NCI-H2107 (cell line): ENCODE measurements at regions not wholly inside any gene's neighbourhood (a gene's known extent, or its start where the extent isn't known, plus 50 kb on each side); places are given as distances from the start of the nearest gene placed in this dataset.

ENCODE experiments used
- DNase-seq: peaks from one replicate; lab custom pipeline; 2025; lab: John Stamatoyannopoulos, UW

DNA sequence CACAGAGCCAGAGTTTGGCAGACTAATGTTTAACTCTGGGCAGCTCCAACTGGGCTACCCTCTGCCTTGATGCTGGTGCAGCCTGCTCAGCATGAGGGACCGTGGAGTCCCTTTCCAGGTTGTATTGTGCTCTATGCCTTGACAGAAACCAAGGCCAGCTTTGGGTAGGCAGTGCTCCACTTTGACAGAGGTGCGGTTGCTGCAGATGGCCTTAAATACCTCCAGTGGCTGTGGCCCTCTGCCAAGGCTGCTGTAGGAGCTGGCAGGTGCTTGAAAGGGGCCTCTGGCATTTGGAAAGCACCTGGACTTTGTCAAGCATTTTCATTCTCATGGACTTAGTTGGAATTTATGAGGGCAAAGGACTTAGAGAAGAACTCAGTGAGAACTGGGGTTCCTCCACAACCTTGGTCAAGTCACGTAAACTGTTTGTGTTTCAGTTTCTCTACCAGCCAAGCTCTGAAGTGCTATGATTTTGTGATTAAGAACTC lies 249.7 kb upstream of the ZNF462 start:
- DNase-seq: no peak

DNA sequence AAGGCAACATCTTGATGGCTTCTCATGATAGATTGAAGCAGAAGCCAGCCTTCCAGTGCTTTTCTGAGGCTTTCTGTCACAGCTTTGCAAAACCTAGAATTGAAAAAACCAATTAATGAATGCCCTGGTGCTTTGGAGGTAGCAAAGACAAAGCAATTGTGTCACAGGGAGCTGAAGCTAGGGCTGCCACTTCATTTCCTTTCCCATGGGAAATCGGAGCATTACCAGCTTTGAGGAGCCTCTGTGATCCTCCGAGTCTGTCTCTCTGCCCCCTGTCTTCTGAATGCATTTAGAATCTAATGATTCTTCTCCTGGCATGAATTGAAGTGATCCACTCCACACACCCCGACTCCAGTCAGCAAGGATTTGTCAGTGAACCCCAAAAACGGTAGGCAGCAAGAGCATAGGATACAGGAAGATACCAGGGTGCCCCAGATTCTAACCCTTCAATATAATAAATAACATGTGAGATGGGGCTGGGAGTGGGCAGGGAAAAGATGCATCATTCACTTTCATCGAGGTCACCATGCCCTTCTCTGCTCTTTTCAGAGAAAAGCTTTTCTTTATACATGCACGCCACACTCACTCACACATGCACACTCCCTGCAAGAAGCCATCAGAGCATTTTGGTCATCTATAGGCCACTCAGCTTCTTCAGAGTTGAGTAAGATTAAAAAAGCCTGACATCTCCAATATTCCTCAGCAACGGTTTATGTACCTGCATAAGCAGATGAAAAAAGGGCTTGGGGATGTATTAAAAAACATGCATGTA lies 247.7 kb upstream of the ZNF462 start:
- no peak for DNase-seq

DNA sequence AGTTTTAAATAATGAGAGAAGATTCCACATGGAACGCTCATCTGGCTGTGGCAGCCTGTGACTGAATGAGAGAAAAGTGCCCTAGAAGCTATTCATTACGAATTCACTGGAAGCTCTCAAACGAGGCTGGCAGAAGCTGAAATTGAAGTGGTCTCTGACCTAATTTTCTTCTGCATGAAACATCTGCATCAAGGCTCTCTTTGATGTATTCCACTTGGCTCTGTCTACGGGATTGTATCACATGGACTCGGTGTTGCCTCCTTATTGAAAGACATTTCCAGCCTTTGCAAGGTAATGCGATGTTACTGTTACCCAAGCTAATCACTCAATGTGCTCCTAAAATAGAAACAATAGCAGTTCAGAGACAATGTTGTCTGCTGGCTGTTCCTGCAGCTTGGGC lies 246.9 kb upstream of the ZNF462 start:
- no peak for DNase-seq

DNA sequence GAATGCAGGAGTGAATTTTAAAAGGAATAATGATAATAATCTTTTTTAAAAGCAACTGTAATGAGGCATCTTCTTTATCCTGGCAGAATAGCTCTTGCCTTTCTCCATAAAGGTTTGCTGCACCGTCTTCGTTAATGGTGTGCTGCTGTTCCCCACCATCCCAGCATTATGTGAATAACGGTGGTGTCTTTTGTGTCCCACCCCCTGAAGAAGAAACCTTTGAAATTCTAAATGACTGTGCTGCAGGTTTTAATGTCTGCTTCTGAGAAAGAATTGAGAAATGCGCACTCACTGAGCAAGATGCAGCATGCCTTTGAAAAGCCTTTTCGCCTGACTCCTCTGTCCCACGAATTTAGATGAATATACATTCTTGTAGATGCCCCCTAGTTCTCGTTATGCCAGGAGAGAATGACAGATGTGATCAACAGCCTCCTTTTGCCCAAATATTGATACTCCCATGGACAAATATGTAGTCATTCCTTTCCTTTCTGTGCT lies 246.1 kb upstream of the ZNF462 start:
- no peak for DNase-seq

DNA sequence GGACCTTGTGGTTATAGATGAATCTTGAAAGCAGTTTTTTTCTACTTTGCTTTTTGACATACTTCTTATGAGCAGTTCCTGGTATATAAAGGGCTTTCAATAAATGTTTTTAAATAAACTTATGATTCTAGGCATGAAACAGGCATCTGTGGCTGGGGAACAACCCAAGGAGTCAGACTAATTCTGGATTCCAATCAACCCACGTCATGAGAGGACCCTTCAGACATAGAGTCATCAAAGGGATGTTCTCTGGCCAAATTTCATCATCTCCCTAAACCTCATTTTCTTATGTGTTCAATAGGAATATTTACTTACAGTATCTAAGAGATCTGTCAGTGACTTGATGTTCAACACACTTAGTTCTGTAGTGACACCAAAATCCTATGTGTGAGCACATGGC lies 243.8 kb upstream of the ZNF462 start:
- no peak for DNase-seq

DNA sequence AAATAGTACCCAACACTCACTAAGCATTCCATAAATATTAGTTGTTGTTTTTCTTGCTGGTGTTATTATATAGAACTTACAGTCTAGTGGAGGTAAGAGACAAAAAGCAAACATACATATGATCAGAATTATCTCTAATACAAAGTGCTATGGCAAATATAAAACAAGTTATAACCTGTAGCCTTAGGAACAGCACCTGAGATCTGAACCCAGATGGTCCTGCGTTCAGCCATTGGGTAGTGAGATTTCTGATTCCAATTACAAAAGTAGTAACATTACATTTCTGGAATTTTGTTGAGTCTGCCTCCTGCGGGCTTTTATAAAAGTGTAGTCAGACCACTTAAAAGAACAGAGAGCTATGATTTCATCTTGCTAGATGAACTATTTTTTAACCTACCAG lies 242.9 kb upstream of the ZNF462 start:
- DNase-seq: no peak

DNA sequence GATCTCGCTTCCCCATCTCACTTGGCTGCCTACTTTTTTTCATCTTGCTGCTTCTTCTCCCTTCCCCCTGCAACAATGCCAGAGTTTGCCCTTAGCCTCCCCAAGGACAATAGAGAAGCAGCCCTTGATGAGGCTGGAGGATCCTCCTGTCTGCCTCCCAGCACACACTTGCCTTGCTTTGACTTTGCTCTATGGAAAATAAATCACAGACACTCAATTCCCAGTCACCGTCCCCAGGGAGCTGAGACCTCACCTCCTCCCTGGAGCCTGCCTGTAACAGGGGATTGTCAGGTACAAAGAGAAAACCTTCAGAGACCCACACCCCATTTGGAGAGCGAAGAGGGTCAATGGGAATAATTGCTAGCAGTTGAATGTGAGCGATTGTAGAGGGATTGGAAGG lies 242.1 kb upstream of the ZNF462 start:
- no peak for DNase-seq

DNA sequence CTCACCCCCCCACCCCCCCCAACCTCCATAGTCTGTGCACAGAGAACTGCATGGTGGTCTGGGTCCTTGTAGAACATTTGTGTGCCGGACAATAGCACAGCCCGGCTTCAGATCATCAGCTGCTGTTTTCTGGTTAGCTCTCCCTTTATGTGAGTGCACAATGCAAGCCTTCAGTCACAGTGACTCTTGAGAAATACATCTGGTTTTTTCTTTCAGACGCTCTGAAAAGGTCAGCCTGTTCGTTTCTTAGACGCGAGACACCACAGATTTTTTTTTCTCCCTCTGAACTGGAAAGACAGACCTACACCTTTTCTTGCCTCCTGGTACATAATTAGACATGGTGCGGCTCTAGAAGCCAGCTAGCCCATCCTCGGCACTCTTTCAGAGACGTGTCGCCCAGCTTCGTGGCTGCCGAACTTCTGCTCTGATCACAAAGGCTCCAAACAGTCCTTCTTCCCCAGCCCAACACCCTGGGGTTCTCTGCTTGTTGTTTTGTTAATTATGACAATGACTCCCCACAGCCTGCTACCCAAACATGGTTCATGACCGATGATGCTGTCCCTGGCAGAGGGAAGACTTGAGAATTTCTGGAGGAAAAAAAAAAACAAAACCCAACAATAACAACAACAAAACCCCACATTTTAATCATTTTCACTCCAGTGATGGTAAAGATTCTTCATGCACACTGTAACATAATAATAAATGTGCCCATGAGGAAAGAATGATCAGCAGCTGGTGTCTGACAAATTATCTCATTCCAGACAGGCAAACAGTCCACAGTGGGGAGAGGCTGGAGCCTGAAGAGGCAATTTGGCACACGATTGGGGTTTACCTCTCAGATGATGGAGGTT lies 241.4 kb upstream of the ZNF462 start:
- no peak for DNase-seq

DNA sequence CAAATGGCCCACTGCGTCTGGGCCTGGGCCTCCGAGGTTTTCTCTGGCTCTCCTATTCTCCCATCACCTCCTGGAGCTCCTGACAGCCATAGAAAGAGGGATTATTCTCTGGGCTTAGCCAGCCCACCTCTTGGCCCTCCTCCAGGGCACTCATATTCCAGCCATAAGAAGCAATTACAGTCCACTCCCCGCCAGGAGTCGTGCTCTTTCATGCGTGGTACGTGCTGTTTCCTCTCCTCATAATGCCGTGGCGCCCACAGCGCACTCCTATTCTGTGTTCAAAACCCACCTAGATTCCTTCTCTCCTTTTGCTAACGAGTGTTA lies 240.8 kb upstream of the ZNF462 start:
- peak; percentile 19 for DNase-seq

DNA sequence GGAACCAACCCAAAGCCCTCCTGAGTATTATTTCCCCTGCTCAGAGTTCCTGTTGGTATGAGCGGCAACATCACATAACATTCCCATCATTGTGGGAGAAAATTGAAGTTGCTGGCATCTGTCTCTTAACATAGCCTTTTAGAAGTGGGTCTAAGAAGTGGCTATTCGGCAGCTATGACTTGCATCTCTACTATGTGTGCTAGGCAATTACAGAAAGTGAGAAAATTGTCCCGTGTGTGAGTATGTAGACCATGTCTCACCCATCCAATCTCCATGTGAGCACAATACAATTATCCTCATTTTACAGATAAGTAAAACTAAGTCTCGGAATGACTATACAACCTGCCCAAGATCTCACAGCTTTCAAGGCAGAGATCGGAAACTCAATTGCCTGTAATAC lies 239.4 kb upstream of the ZNF462 start:
- DNase-seq: no peak

DNA sequence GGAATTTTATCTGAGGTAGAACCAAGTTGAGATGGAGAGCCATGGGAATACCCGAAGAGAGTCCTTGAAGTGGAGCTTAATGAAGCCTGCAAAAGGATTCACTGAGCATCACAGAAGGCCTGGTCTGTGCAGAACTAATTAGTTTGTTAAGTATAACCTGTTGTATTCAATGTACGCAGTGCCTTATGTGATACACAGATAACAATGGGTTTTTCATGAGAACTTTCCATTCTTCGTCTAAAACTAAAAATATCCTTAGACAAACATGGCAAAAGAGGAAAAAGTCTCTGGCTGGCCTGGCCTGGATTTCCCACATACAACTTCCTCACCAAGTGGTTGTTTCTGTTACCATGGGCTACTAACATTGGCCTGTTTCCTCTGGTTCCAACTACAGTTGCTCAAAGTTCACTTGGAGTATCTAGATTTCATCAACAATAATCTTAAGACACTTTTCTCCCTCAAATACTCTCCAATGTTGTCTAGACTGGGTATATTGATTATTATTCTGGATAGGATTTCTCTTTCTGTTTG lies 237.6 kb upstream of the ZNF462 start:
- no peak for DNase-seq

DNA sequence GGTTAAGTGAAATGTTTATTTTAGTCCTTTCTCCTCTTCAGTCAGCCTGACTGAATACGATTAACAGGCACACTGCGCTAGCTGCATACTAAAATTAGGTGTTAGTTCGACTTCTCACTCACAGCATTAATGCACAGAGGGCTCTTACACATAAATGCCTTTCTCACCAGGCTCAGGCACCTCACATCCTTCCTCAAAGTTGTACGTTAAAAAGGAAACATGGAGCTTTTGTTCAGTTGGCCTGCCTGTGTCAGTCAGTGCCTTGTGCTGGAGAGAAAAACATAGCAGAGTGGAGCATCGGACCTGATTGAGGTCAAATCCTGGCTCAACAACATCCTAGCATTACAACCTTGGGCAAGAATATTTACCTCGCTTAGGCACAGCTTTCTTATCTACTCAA lies 236.0 kb upstream of the ZNF462 start:
- DNase-seq: no peak

DNA sequence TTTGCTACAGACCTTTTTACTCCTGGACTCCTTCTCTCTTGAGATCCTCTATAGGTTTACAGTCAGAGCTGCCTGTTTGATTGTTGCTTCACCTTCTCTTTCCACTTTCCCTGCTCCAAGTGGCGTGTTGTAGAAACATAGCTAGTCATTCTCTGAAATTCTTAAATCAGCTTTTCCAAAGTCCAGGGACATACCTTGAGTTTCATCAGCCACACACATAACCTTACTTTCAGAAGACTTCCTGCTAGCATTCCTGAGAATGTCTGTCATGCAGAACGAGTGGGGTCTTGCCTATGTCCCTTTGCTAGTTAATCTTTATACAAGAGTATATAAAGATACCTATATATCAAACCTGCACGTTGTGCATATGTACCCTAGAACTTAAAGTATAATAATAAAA lies 230.3 kb upstream of the ZNF462 start:
- no peak for DNase-seq

DNA sequence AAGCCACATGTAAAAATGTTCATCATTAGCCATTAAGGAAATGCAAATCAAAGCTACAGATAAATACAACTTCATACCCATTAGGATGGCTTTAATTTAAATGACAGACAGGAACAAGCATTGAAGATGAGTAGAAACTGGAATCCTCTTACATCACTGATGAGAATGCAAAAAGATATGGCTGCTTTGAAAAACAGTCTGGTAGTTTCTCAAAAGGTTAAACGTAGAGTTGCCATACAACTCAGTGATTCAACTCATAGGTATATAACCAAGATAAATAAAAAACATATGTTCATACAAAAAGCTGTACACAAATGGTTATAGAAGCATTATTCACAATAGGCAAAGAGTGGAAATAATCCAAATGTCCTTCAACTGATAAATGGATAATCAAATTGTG lies 228.8 kb upstream of the ZNF462 start:
- DNase-seq: no peak

DNA sequence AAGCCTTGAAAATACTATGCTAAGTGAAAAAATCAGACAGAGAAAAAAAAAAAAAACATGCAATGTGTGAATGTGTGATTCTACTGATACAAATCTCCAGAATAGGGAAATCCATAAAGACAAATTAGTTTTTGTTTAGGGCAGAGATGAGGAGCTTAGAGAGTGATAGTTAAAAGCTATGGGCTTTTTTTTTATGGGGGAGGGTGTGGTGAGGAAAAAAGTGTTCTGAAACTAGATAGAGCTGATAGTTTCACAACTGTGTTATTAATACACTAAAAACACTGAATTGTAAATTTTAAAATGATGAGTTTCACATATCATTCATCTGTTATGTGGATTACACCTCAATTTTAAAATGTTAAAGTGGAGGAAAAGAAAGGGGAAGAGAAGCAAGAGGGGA lies 228.3 kb upstream of the ZNF462 start:
- no peak for DNase-seq

DNA sequence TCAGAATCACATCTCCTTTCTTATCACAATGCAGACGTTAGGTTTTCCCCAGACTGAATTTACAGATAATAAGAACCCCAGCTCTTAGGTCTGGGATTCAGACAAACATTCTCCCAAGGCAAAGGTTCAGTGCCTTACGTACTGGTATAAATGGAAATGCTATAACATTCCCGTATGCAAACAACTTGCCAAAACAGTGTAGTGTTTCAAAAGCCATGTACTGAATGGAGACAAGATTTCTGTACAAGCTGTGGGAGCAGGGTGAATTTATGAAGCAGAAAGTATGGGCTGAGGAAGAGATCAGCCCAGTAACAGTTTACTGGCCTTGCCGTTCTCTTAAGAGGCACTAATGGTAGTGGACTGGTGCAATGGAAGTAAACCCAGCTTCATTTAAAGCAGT lies 225.5 kb upstream of the ZNF462 start:
- DNase-seq: no peak

DNA sequence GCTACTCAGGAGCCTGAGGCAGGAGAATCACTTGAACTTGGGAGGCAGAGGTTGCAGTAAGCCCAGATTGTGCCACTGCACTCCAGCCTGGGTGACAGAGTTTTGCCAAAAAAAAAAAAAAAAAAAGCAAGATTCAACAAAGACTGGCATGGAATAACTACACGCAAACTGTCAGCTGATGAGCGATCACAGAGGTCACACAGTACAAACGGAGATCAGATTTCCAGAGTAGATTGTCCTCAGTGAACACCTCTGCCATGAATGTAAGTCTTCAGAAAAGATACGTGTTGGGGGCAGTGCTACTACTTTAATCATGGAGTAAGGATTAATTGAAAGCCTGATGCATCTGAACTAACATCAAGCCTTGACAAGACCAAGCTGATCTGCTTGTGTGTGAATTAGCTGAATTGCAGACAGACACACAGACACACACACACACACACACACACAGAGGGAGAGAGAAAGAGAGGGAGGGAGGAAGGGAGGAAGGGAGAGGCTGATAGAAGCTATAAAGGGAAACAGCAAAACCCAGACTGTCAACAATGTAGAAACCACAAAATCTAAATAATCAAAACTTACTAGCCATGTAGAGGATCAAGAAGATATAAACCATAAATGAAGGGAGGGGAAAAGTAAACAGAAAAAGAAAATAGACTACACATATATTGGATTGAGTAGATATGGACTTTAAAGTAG lies 222.9 kb upstream of the ZNF462 start:
- DNase-seq: no peak

DNA sequence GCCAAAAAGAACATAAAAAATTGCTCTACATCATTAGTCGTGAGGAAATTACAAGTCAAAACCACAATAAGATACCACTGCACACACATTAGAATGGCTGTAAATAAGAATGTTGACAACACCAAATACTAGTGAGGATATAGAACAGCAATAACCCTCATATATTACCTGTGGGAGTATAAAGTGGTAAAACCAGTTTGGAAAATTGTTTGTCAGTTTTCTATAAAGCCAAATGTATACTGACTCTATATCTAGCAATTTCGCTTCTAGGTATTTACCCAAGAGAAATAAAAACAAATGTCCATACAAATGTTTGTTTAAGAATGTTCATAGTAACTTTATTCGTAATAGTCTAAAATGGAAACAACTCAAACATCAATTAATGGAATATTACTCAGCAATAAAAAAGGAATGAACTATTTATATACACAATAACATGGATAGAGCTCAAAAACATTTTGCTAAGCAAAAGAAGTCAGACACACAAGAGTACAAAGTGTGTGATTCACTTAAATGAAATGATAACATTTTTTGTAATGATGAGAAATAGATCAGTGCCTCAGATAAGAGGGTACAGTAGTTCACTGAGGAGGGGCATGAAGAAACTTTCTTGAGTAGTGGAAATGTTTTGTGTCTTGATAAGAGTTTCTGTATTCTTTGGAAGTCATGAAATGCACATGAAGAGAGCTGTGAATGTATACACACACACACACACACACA lies 219.6 kb upstream of the ZNF462 start:
- DNase-seq: no peak

DNA sequence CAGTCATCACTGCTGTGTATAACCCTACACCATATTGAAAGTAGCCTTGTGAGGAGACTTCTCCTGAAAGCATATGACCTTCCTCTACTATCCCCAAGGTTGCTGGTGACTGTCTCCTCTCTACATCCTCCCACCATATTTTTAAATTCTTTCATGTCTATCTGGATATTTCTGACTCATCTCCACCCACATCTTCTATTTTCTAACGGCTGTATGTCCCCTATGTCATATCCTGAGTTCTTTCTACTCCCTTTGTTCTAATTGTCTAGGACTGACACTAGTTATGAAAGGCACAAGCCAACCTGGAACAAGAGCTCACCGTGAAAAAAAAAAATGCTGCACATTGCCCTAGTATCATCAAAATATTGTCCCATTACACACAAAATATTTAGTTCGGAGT lies 218.3 kb upstream of the ZNF462 start:
- no peak for DNase-seq

DNA sequence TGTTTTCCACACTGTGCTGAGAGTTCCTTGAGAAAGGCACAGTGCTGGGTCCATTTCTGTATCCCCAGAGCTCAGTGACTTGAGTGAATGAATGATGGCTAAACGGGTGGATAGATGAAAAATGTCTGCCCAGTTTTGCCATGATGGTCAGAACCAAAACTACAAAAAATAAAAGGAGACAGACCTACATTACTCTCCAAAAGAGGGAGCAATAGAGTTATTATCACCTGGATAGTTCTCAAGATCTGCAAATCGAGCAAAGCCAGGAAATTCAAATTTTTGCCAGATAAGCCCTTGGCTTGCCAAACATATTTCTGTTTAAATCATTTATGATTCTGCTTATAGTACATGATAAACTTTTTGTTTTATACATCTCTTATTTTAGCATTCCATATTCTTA lies 214.2 kb upstream of the ZNF462 start:
- no peak for DNase-seq

DNA sequence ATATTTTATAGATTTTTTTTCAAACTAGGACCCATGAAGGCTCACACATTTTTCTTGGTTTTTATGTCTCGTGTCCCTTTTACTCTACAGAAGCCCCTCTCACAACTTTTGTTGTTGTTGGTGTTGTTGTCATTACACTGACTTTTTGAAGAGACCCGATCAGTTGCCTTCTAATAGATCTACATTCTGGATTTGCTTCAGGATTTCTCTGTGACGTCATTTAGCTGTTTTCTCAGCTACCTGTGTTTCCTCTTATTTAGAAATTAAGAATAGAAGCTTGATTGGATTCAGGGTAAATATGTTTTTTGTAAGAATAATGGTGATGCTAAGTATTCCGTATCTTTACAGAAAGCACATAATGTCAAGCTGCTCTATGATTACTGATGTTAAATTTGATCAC lies 213.3 kb upstream of the ZNF462 start:
- DNase-seq: no peak

DNA sequence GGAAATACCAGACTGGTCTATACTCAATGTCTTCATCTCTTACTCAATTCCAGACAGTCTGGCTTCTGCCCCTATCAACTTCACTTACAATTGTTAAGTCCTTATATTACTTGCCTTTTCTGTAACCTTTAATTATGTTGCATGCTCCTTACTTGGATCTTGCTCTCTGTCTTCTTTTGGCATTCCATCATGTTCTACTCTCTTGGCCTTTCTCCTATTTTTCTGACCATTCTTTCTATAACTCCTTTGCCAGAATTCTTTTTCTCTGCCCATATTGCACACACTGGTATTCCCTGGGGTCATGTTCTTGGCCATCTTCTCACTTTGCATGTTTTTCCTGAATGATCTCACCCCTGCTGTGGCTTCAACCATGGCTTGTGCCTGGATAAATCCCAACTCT lies 209.8 kb upstream of the ZNF462 start:
- DNase-seq: no peak
